OCI-LY3 (cell line): ENCODE measurements at regions not wholly inside any gene's neighbourhood (a gene's known extent, or its start where the extent isn't known, plus 50 kb on each side); places are given as distances from the start of the nearest gene placed in this dataset.

ENCODE experiments used
- CTCF ChIP-seq: fragments of 200-600, 300-600 bp; sonication (generic); IDR thresholded peaks from 2 replicates; pipeline ENCODE4 v1.5.1; 2014; ENCODE audit warnings: antibody characterized with exemption, low read length, low read depth
- EZH2phosphoT487 ChIP-seq: fragments of 200-600 bp; shearing (Covaris generic); IDR thresholded peaks from 2 replicates; pipeline ENCODE4 v1.6.1; 2018; ENCODE audit warnings: antibody characterized with exemption, mixed run types, low read depth

- TF ChIP-seq CTCF (no peak), EZH2phosphoT487 (no peak)
Observed at GRCh38 chr4:32748498-32748897, 2028.3 kb downstream of the PCDH7 start.
